ENCODE measurements at regions not wholly inside any gene's neighbourhood (a gene's known extent, or its start where the extent isn't known, plus 50 kb on each side); places are given as distances from the start of the nearest gene placed in this dataset.

- no peaks in the 10 kb centered on the region for H3K79me2 ChIP-seq (ENCODE audit: low read length)
- no peaks in the 10 kb centered on the region for H3K4me1 ChIP-seq (ENCODE audit: low read length)
- H3K9me3 ChIP-seq (replicated peaks; ENCODE audit: insufficient read depth, low read length) = no peaks in the 10 kb centered on the region
- H3K36me3 ChIP-seq (replicated peaks; ENCODE audit: insufficient read depth, low read length) = no peaks in the 10 kb centered on the region
- DNase-seq = no peak
- no peaks in the 10 kb centered on the region for H4K20me1 ChIP-seq (ENCODE audit: insufficient read depth, low read length)
- no peak overlapping the region for H3K4me3 ChIP-seq (ENCODE audit: low read length)
- H3K27me3 ChIP-seq (replicated peaks; ENCODE audit: insufficient read depth, low read length) = no peaks in the 10 kb centered on the region
- H3K27ac ChIP-seq (ENCODE audit: low read length) = no peak overlapping the region
- H2AFZ ChIP-seq (ENCODE audit: low read length) = no peak overlapping the region
- H3F3A ChIP-seq (ENCODE audit: insufficient read depth, low read length) = no peaks in the 10 kb centered on the region
- TF ChIP-seq, protein P1, sequence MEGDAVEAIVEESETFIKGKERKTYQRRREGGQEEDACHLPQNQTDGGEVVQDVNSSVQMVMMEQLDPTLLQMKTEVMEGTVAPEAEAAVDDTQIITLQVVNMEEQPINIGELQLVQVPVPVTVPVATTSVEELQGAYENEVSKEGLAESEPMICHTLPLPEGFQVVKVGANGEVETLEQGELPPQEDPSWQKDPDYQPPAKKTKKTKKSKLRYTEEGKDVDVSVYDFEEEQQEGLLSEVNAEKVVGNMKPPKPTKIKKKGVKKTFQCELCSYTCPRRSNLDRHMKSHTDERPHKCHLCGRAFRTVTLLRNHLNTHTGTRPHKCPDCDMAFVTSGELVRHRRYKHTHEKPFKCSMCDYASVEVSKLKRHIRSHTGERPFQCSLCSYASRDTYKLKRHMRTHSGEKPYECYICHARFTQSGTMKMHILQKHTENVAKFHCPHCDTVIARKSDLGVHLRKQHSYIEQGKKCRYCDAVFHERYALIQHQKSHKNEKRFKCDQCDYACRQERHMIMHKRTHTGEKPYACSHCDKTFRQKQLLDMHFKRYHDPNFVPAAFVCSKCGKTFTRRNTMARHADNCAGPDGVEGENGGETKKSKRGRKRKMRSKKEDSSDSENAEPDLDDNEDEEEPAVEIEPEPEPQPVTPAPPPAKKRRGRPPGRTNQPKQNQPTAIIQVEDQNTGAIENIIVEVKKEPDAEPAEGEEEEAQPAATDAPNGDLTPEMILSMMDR (IDR thresholded peaks at IDR 0.05; ENCODE audit: low read length) = no peak
- TF ChIP-seq EZH2 (optimal IDR thresholded peaks at IDR 0.05; ENCODE audit: low read depth, low read length) (no peak), EZH2phosphoT487 (IDR thresholded peaks at IDR 0.05; ENCODE audit: low read length) (no peak)
- no peak overlapping the region for H3K4me2 ChIP-seq (ENCODE audit: low read depth, low read length)
- no peaks in the 10 kb centered on the region for H3K9me2 ChIP-seq (replicated peaks; ENCODE audit: insufficient read depth, low read length)
- no peak overlapping the region for H3K9ac ChIP-seq (ENCODE audit: low read length)
Measured at GRCh38 chr7:65235586-65235985, 138.1 kb upstream of the ZNF92 start.

DNA sequence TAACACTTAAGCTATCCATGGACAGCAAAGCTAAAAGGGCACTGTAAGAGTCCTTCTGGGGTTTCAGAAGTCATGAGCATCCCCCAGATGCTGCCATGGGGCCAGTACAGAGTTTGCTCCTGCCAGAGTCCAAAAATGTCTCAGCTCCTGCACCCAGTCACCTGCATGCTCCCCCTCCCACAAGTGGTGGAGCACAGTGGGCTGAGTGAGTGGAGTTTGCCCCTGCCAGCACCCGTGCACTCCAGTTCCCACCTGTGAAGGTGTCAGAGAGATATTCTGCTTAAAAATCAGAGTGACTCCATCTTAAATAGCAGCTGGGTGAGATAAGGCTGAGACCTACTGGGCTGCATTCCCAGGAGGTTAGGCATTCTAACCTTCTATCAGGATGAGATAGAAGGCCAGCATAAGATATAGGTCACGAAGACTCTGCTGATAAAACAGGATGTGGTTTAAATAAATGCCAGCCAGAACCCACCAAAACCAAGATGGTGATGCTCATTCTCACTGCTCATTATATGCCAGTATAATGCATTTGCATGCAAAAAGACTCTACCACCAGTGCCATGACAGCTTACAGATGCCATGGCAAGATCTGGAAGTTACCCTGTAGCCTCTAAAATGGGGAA lies 140.1 kb upstream of the ZNF92 start:
- no peak overlapping the region for H3K4me3 ChIP-seq (ENCODE audit: low read length)
- no peak overlapping the region for H3K4me2 ChIP-seq (ENCODE audit: low read depth, low read length)
- H3F3A ChIP-seq (ENCODE audit: insufficient read depth, low read length) = no peaks in the 10 kb centered on the region
- H2AFZ ChIP-seq (ENCODE audit: low read length) = no peak overlapping the region
- no peak for TF ChIP-seq EZH2phosphoT487 (IDR thresholded peaks at IDR 0.05; ENCODE audit: low read length)
- TF ChIP-seq, protein P1 (IDR thresholded peaks at IDR 0.05; ENCODE audit: low read length) = no peak
- TF ChIP-seq EZH2 (optimal IDR thresholded peaks at IDR 0.05; ENCODE audit: low read depth, low read length) = no peak
- no peaks in the 10 kb centered on the region for H3K79me2 ChIP-seq (ENCODE audit: low read length)
- H4K20me1 ChIP-seq (ENCODE audit: insufficient read depth, low read length) = no peaks in the 10 kb centered on the region
- H3K9me3 ChIP-seq (replicated peaks; ENCODE audit: insufficient read depth, low read length) = no peaks in the 10 kb centered on the region
- no peak overlapping the region for H3K9ac ChIP-seq (ENCODE audit: low read length)
- H3K9me2 ChIP-seq (replicated peaks; ENCODE audit: insufficient read depth, low read length) = no peaks in the 10 kb centered on the region
- no peaks in the 10 kb centered on the region for H3K4me1 ChIP-seq (ENCODE audit: low read length)
- DNase-seq = peak; percentile 45
- H3K36me3 ChIP-seq (replicated peaks; ENCODE audit: insufficient read depth, low read length) = no peaks in the 10 kb centered on the region
- no peaks in the 10 kb centered on the region for H3K27me3 ChIP-seq (replicated peaks; ENCODE audit: insufficient read depth, low read length)
- H3K27ac ChIP-seq (ENCODE audit: low read length) = no peak overlapping the region

GRCh38 chr7:65230231-65230630 lies 143.4 kb upstream of the ZNF92 start:
- Histone ChIP-seq H3K27me3 (replicated peaks; ENCODE audit: insufficient read depth, low read length) (no peaks in the 10 kb centered on the region), H3F3A (ENCODE audit: insufficient read depth, low read length) (no peaks in the 10 kb centered on the region), H3K4me2 (ENCODE audit: low read depth, low read length) (no peak overlapping the region), H3K4me3 (ENCODE audit: low read length) (no peak overlapping the region), H3K9me2 (replicated peaks; ENCODE audit: insufficient read depth, low read length) (no peaks in the 10 kb centered on the region), H3K9ac (ENCODE audit: low read length) (no peak overlapping the region), H2AFZ (ENCODE audit: low read length) (no peak overlapping the region), H3K36me3 (replicated peaks; ENCODE audit: insufficient read depth, low read length) (no peaks in the 10 kb centered on the region), H3K79me2 (ENCODE audit: low read length) (no peaks in the 10 kb centered on the region), H3K27ac (ENCODE audit: low read length) (no peak overlapping the region), H3K4me1 (ENCODE audit: low read length) (no peaks in the 10 kb centered on the region), H3K9me3 (replicated peaks; ENCODE audit: insufficient read depth, low read length) (no peaks in the 10 kb centered on the region), H4K20me1 (ENCODE audit: insufficient read depth, low read length) (no peaks in the 10 kb centered on the region)
- TF ChIP-seq EZH2 (optimal IDR thresholded peaks at IDR 0.05; ENCODE audit: low read depth, low read length) (no peak), EZH2phosphoT487 (IDR thresholded peaks at IDR 0.05; ENCODE audit: low read length) (no peak)
- TF ChIP-seq, protein P1 (IDR thresholded peaks at IDR 0.05; ENCODE audit: low read length) = no peak
- DNase-seq = no peak

Measured in MM.1S (cell line).